ENCODE measurements at regions not wholly inside any gene's neighbourhood (a gene's known extent, or its start where the extent isn't known, plus 50 kb on each side); places are given as distances from the start of the nearest gene placed in this dataset.

DNA sequence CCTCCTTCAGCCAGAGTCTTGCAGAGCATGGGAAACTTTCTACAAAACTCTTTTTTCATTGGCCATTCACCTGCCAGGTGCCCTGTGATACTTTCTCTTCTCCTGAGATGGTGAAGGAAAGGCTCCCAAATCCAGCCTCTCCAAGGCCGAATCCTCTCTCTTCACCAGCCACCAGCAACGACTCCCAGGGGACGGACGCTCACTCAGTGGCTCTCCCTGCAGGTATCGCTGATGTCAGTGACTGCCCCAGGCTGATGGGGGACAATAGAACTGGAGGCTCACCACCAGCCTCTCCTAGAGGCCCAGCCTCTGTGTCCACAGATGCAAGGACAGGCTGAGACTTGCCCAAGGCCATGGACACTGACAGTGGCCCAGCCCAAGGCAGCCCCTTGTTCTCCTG lies 204.1 kb downstream of the BCL11B start:
- Histone ChIP-seq H3K27ac (ENCODE audit: low read depth, low read length) (no peak overlapping the region), H3K9me3 (ENCODE audit: control insufficient read depth in 5 of 5, low read length in 5 of 5) (peaks cover 2 to 10% (median 5%) of the 10 kb centered on the region in 5 donors), H3K9ac (ENCODE audit: low read length in 5 of 5) (no peak overlapping the region), H3K4me3 (ENCODE audit: low read depth in 1 of 5, low read length in 5 of 5) (no peak overlapping the region), H3K4me1 (ENCODE audit: control insufficient read depth in 5 of 5, insufficient read depth in 5 of 5, low read length in 5 of 5) (peaks cover 0 to 5% (median 0%) of the 10 kb centered on the region in 5 donors), H3K27me3 (ENCODE audit: control insufficient read depth in 5 of 5, insufficient read depth in 4 of 5, low read length in 5 of 5) (peaks cover 0 to 1% (median 0%) of the 10 kb centered on the region in 5 donors), H3K36me3 (ENCODE audit: control insufficient read depth in 5 of 5, insufficient read depth in 5 of 5, low read length in 5 of 5) (no peaks in the 10 kb centered on the region)

DNA sequence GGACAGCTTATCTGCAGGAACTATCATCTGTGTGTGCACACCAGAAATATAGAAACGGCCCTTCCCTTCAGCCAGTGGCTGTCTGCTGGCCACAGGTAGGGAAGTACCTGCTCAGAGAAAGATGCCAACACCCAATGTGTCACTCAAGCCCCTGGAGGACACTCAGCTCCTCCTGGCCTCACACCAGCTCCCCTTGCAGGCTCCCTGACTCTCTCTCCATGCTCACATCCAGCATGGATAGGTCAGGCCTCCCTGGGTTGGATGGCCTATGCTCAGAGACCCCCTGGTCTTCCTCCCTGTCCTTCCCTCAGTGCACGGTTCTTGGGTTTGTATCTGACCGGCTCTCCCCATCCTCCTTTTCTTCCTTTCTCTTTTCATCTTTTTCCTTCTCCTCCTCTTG lies 202.1 kb downstream of the BCL11B start:
- no peak overlapping the region for H3K4me3 ChIP-seq (ENCODE audit: low read depth in 1 of 5, low read length in 5 of 5)
- no peak overlapping the region for H3K9ac ChIP-seq (ENCODE audit: low read length in 5 of 5)
- peaks cover 2 to 10% (median 5%) of the 10 kb centered on the region in 5 donors for H3K9me3 ChIP-seq (ENCODE audit: control insufficient read depth in 5 of 5, low read length in 5 of 5)
- H3K4me1 ChIP-seq (ENCODE audit: control insufficient read depth in 5 of 5, insufficient read depth in 5 of 5, low read length in 5 of 5): no peaks in the 10 kb centered on the region
- H3K36me3 ChIP-seq (ENCODE audit: control insufficient read depth in 5 of 5, insufficient read depth in 5 of 5, low read length in 5 of 5): no peaks in the 10 kb centered on the region
- H3K27me3 ChIP-seq (ENCODE audit: control insufficient read depth in 5 of 5, insufficient read depth in 4 of 5, low read length in 5 of 5): peaks cover 0 to 5% (median 0%) of the 10 kb centered on the region in 5 donors
- no peak overlapping the region for H3K27ac ChIP-seq (ENCODE audit: low read depth, low read length)

DNA sequence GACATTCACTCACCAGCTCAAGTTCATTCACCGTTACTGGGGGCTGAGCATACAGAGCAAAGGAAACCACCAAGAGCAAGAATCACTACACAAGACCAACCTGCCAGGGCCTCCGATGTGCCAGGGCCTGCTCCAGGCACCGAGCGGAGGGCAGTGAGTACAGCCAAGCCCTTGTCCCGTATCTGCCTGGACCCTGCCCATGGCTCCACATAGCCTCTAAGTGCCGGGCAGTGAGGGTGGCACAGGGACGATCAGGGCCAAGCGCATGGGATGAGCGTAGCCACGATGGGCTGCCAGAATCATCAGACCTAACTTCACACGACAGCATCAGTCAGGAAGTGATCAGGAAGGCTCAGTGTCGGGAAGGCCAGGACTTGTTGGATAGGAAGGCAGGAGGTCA lies 199.6 kb downstream of the BCL11B start:
- no peaks in the 10 kb centered on the region for H3K36me3 ChIP-seq (ENCODE audit: control insufficient read depth in 5 of 5, insufficient read depth in 5 of 5, low read length in 5 of 5)
- peaks cover 2 to 10% (median 5%) of the 10 kb centered on the region in 5 donors for H3K9me3 ChIP-seq (ENCODE audit: control insufficient read depth in 5 of 5, low read length in 5 of 5)
- H3K27ac ChIP-seq (ENCODE audit: low read depth, low read length): no peak overlapping the region
- H3K9ac ChIP-seq (ENCODE audit: low read length in 5 of 5): no peak overlapping the region
- no peaks in the 10 kb centered on the region for H3K4me1 ChIP-seq (ENCODE audit: control insufficient read depth in 5 of 5, insufficient read depth in 5 of 5, low read length in 5 of 5)
- H3K27me3 ChIP-seq (ENCODE audit: control insufficient read depth in 5 of 5, insufficient read depth in 4 of 5, low read length in 5 of 5): peaks cover 0 to 5% (median 0%) of the 10 kb centered on the region in 5 donors
- no peak overlapping the region for H3K4me3 ChIP-seq (ENCODE audit: low read depth in 1 of 5, low read length in 5 of 5)

DNA sequence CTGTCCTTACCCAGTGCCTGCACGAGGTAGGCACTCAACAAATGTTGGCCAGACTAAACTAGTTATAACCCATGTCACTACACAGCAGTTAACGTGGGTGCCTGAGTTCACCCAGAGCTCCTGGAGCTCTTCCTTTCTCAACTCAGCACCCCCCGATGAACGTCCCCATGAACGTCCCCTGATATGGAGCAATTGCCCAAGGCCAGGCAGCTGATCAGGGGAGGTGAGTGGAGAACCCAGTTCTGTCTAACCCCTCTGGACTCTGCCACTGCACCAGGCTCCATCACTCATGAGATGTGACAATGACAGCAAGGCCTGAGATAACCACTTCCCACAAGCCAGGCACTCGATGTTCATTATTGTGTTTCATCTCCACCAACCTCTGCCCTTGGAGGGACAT lies 199.0 kb downstream of the BCL11B start:
- H3K4me1 ChIP-seq (ENCODE audit: control insufficient read depth in 5 of 5, insufficient read depth in 5 of 5, low read length in 5 of 5): no peaks in the 10 kb centered on the region
- no peak overlapping the region for H3K4me3 ChIP-seq (ENCODE audit: low read depth in 1 of 5, low read length in 5 of 5)
- H3K27ac ChIP-seq (ENCODE audit: low read depth, low read length): no peak overlapping the region
- peaks cover 2 to 10% (median 5%) of the 10 kb centered on the region in 5 donors for H3K9me3 ChIP-seq (ENCODE audit: control insufficient read depth in 5 of 5, low read length in 5 of 5)
- no peak overlapping the region for H3K9ac ChIP-seq (ENCODE audit: low read length in 5 of 5)
- H3K27me3 ChIP-seq (ENCODE audit: control insufficient read depth in 5 of 5, insufficient read depth in 4 of 5, low read length in 5 of 5): peaks cover 0 to 5% (median 0%) of the 10 kb centered on the region in 5 donors
- no peaks in the 10 kb centered on the region for H3K36me3 ChIP-seq (ENCODE audit: control insufficient read depth in 5 of 5, insufficient read depth in 5 of 5, low read length in 5 of 5)

DNA sequence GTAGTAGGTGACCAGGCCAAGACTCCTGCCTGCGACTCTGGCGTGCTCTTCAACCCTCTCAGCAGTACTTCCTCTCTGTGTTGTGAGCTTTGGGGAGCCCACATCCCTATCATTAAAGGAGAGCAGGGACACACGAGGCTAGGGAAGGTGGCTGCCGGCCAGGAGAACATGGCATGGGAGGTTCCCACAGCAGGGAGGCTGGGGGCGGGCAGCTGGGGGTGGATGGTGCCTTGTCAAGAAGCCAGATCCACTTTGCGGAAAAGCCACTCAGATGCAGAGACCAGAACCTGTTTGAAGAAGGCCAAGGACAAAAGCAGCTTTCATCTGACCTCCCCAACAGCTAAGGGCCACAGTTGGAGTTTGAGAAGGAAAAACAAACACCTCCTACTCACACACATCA lies 198.6 kb downstream of the BCL11B start:
- Histone ChIP-seq H3K36me3 (ENCODE audit: control insufficient read depth in 5 of 5, insufficient read depth in 5 of 5, low read length in 5 of 5) (no peaks in the 10 kb centered on the region), H3K27me3 (ENCODE audit: control insufficient read depth in 5 of 5, insufficient read depth in 4 of 5, low read length in 5 of 5) (peaks cover 0 to 5% (median 0%) of the 10 kb centered on the region in 5 donors), H3K4me1 (ENCODE audit: control insufficient read depth in 5 of 5, insufficient read depth in 5 of 5, low read length in 5 of 5) (no peaks in the 10 kb centered on the region), H3K27ac (ENCODE audit: low read depth, low read length) (no peak overlapping the region), H3K9ac (ENCODE audit: low read length in 5 of 5) (no peak overlapping the region), H3K4me3 (ENCODE audit: low read depth in 1 of 5, low read length in 5 of 5) (no peak overlapping the region), H3K9me3 (ENCODE audit: control insufficient read depth in 5 of 5, low read length in 5 of 5) (peaks cover 2 to 10% (median 5%) of the 10 kb centered on the region in 5 donors)

DNA sequence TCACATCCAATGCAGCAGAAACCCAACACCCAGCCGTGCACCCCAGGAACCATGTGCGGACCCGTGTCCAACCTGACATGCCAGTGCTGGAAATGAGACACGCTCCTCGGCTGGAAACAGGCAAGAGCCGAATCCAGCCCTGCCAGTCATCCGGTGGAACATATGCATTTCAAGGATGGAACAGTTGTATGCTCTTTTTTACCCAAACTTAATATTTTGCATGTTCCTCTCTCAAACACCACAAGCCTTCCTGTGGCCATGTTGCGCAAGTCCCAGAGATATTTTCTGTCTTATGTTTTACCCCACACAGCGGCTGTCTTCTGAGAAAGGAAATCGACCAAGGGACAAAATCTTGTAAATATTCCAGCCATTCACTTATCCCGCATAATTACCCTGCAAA lies 196.9 kb downstream of the BCL11B start:
- Histone ChIP-seq H3K36me3 (ENCODE audit: control insufficient read depth in 5 of 5, insufficient read depth in 5 of 5, low read length in 5 of 5) (no peaks in the 10 kb centered on the region), H3K9me3 (ENCODE audit: control insufficient read depth in 5 of 5, low read length in 5 of 5) (peaks cover 2 to 16% (median 9%) of the 10 kb centered on the region in 5 donors), H3K4me3 (ENCODE audit: low read depth in 1 of 5, low read length in 5 of 5) (no peak overlapping the region), H3K9ac (ENCODE audit: low read length in 5 of 5) (no peak overlapping the region), H3K27me3 (ENCODE audit: control insufficient read depth in 5 of 5, insufficient read depth in 4 of 5, low read length in 5 of 5) (peaks cover 0 to 8% (median 5%) of the 10 kb centered on the region in 5 donors), H3K4me1 (ENCODE audit: control insufficient read depth in 5 of 5, insufficient read depth in 5 of 5, low read length in 5 of 5) (no peaks in the 10 kb centered on the region), H3K27ac (ENCODE audit: low read depth, low read length) (no peak overlapping the region)

DNA sequence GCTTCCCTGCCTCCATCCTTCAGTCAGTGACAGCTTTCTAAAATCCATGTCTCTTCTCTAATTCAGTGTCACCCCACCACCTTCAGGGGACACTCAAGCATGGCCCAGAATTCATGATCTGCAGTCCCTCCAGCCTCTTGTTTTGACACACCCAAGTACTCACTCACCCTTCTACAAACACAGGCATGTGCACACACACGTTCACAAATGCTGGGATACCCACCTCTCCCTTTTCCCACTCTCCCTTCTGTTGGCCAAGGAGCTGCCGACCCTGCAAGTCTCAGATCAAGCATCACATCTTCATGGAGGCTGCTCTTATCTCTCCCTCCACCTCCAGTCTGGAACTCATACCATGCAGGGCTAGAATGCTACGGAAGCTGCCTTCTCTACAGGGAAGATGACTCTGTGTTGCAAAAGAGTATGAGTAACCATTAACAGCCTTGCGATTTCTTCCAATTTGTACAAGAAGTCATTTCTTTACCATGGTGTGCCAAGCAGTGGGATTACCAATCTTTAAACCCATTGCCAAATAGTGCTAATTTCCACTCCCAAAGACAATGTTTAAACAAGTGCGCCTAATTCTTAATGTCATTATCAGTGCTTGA lies 196.1 kb downstream of the BCL11B start:
- Histone ChIP-seq H3K9me3 (ENCODE audit: control insufficient read depth in 5 of 5, low read length in 5 of 5) (peaks cover 7 to 20% (median 14%) of the 10 kb centered on the region in 5 donors), H3K27me3 (ENCODE audit: control insufficient read depth in 5 of 5, insufficient read depth in 4 of 5, low read length in 5 of 5) (peaks cover 0 to 8% (median 5%) of the 10 kb centered on the region in 5 donors), H3K36me3 (ENCODE audit: control insufficient read depth in 5 of 5, insufficient read depth in 5 of 5, low read length in 5 of 5) (no peaks in the 10 kb centered on the region), H3K9ac (ENCODE audit: low read length in 5 of 5) (no peak overlapping the region), H3K4me1 (ENCODE audit: control insufficient read depth in 5 of 5, insufficient read depth in 5 of 5, low read length in 5 of 5) (no peaks in the 10 kb centered on the region), H3K4me3 (ENCODE audit: low read depth in 1 of 5, low read length in 5 of 5) (no peak overlapping the region), H3K27ac (ENCODE audit: low read depth, low read length) (no peak overlapping the region)

DNA sequence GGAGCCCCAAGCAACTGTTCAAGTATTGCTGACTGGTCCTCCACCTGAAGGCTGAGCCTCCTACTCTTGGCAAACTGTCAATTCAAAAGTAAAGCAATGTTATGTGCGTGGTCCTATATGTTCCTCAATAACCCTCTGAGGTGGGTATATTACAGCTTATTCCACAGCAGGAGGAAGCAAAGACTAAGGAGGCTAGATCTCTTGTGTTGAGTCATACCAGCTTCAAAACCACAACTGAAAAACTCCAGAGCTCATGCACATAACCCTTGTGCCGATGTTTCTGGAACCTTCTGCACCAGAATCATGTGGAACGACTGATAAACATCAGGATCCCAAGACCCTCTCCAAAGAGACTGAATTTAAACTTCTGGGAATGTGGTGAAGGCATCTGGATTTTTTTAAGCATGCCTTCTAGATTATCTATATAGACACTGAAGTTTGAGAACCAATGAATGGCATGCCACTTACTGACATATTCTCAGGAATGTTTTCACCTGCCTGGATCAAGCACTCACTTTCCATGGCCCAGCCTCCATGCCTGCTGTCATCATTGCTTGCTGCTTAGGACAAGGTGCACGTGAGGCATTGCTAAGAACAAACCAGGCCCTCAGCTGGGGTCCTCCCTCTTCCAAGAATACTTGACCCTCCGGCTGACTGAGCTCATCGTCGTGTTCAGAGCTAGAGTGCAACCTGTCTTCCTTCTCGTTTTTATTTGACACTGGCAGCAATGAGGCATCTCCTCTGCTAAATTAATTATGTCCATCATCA lies 194.7 kb downstream of the BCL11B start:
- no peak overlapping the region for H3K4me3 ChIP-seq (ENCODE audit: low read depth in 1 of 5, low read length in 5 of 5)
- H3K36me3 ChIP-seq (ENCODE audit: control insufficient read depth in 5 of 5, insufficient read depth in 5 of 5, low read length in 5 of 5): no peaks in the 10 kb centered on the region
- H3K9ac ChIP-seq (ENCODE audit: low read length in 5 of 5): no peak overlapping the region
- H3K27ac ChIP-seq (ENCODE audit: low read depth, low read length): no peak overlapping the region
- H3K9me3 ChIP-seq (ENCODE audit: control insufficient read depth in 5 of 5, low read length in 5 of 5): peaks cover 7 to 15% (median 11%) of the 10 kb centered on the region in 5 donors
- H3K27me3 ChIP-seq (ENCODE audit: control insufficient read depth in 5 of 5, insufficient read depth in 4 of 5, low read length in 5 of 5): peaks cover 0 to 8% (median 5%) of the 10 kb centered on the region in 5 donors
- no peaks in the 10 kb centered on the region for H3K4me1 ChIP-seq (ENCODE audit: control insufficient read depth in 5 of 5, insufficient read depth in 5 of 5, low read length in 5 of 5)

DNA sequence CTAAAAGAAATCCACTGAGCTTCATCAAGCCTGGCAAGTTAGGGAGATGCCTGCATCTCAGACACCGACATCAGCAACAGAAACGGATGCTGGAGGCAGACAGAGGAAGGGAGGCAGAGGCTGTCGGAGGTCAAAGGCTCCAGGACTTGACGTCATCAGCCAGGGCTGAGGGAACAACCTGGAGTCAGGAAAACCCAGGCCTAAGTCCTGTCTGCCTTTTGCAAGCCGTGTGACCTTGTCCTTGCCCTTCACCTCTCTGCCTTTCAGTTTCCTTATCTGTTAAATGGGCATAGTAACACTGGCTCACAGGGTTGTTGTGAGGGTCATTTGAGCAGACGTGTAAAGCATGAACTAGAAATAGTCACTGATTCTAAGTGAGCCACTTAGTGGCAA lies 194.2 kb downstream of the BCL11B start:
- Histone ChIP-seq H3K4me3 (ENCODE audit: low read depth in 1 of 5, low read length in 5 of 5) (no peak overlapping the region), H3K4me1 (ENCODE audit: control insufficient read depth in 5 of 5, insufficient read depth in 5 of 5, low read length in 5 of 5) (no peaks in the 10 kb centered on the region), H3K9me3 (ENCODE audit: control insufficient read depth in 5 of 5, low read length in 5 of 5) (peaks cover 7 to 15% (median 11%) of the 10 kb centered on the region in 5 donors), H3K36me3 (ENCODE audit: control insufficient read depth in 5 of 5, insufficient read depth in 5 of 5, low read length in 5 of 5) (no peaks in the 10 kb centered on the region), H3K9ac (ENCODE audit: low read length in 5 of 5) (no peak overlapping the region), H3K27me3 (ENCODE audit: control insufficient read depth in 5 of 5, insufficient read depth in 4 of 5, low read length in 5 of 5) (peaks cover 0 to 8% (median 5%) of the 10 kb centered on the region in 5 donors), H3K27ac (ENCODE audit: low read depth, low read length) (no peak overlapping the region)

DNA sequence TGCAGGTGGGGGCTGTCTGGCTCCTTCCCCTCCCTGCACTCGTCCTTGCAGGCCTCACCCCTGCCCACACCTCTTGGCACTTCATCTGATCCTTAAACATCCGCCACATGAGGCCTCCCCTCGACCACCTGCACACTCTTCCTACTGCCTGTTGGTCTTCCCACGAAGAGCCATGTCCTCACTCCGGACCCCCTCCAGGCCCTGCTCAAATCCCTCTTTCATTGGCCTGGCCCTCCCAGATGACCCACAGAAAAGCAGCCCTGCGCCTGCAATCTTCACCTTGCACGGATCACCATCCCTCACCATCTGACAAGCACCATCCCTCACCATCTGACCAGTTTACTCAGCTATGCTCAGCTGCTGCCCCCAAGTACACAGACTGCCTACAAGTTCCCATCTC lies 193.6 kb downstream of the BCL11B start:
- Histone ChIP-seq H3K27me3 (ENCODE audit: control insufficient read depth in 5 of 5, insufficient read depth in 4 of 5, low read length in 5 of 5) (peaks cover 0 to 5% (median 3%) of the 10 kb centered on the region in 5 donors), H3K9ac (ENCODE audit: low read length in 5 of 5) (no peak overlapping the region), H3K27ac (ENCODE audit: low read depth, low read length) (no peak overlapping the region), H3K4me3 (ENCODE audit: low read depth in 1 of 5, low read length in 5 of 5) (no peak overlapping the region), H3K4me1 (ENCODE audit: control insufficient read depth in 5 of 5, insufficient read depth in 5 of 5, low read length in 5 of 5) (no peaks in the 10 kb centered on the region), H3K9me3 (ENCODE audit: control insufficient read depth in 5 of 5, low read length in 5 of 5) (peaks cover 7 to 15% (median 11%) of the 10 kb centered on the region in 5 donors), H3K36me3 (ENCODE audit: control insufficient read depth in 5 of 5, insufficient read depth in 5 of 5, low read length in 5 of 5) (no peaks in the 10 kb centered on the region)

Data from subcutaneous abdominal adipose tissue (tissue), 5 donors.